HL-60 (cell line): ENCODE measurements at regions not wholly inside any gene's neighbourhood (a gene's known extent, or its start where the extent isn't known, plus 50 kb on each side); places are given as distances from the start of the nearest gene placed in this dataset.

Experiments
- POLR2AphosphoS5 ChIP-seq: IDR thresholded peaks from 2 replicates; pipeline ENCODE4 v1.6.1; 2012; ENCODE audit warnings: low read depth
- TF ChIP-seq, protein P1 (sequence below): IDR thresholded peaks from one replicate; pipeline ENCODE4 v1.5.1; 2011; ENCODE audit warnings: low read length, control low read depth, inconsistent platforms; ENCODE audit not compliant: insufficient read depth

DNA sequence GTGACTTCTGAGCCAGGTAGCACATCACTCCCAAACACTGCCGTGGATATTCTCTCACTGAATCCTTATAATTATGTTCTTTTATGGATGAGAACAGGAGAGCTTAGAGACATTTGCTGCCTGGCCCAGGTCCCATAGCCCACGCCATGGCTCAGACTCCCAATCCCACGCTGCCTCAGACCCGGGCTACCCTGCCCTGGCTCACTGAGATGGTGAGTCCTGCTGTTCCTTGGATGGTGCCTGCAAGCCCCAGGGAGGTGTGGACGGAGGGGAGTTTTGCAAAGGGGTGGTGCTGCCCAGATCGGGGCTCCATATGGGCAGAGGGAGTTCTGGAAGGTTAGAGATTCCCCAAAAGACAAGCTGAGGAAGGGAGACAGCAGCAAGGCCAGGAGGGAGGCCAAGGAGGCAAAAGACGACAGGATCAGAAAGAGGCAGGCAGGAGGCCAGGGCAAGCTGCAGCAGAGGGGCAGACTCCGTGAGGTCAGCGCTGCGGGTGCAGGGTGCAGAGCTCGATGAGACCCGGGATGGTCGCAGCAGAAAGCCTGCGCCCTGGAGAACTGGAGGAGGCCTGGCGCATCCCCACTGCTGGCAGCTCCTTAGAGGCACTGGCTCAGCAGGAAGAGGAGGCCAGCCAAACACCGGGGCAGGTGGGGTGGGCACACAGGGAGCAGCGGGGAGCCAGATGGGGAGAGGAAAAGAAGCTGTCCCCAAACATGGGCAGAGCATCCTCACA lies 95.7 kb upstream of the ALDH1A3 start:
- TF ChIP-seq, protein P1, sequence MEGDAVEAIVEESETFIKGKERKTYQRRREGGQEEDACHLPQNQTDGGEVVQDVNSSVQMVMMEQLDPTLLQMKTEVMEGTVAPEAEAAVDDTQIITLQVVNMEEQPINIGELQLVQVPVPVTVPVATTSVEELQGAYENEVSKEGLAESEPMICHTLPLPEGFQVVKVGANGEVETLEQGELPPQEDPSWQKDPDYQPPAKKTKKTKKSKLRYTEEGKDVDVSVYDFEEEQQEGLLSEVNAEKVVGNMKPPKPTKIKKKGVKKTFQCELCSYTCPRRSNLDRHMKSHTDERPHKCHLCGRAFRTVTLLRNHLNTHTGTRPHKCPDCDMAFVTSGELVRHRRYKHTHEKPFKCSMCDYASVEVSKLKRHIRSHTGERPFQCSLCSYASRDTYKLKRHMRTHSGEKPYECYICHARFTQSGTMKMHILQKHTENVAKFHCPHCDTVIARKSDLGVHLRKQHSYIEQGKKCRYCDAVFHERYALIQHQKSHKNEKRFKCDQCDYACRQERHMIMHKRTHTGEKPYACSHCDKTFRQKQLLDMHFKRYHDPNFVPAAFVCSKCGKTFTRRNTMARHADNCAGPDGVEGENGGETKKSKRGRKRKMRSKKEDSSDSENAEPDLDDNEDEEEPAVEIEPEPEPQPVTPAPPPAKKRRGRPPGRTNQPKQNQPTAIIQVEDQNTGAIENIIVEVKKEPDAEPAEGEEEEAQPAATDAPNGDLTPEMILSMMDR = no peak
- TF ChIP-seq POLR2AphosphoS5 = no peak
